HG03159 (cell line): ENCODE measurements at regions not wholly inside any gene's neighbourhood (a gene's known extent, or its start where the extent isn't known, plus 50 kb on each side); places are given as distances from the start of the nearest gene placed in this dataset.
"Not testable (repeated sequence)": the region's sequence is repeated elsewhere in the genome, so short reads cannot be mapped to it uniquely, and the experiment has no call there.

Experiments
- ATAC-seq: cut with Tn5 transposase; IDR thresholded peaks from one replicate; pipeline ENCODE4 v1.9.1; 2021; ENCODE audit warnings: mild to moderate bottlenecking, moderate library complexity; ENCODE audit not compliant: unreplicated experiment

DNA sequence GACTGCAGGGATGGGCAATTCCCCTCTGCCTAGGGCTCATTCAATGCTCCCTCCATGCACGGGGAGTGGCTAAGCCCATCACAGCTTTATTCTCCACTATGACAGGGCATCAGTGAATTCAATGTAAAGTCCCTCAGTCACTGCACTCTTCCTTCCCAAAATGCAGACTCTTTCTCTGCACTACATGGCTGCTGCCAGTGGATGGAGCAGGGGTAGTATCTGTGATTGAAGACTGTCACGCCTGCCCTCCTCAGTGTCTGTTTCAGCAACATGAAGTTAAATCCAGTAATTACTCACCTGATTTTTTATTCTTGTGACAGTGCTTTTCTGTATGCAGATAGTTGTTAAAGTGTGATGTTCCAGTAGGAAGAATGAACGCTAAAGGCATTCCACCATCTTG is 1323.2 kb downstream of the AMY1C start:
- no peak for ATAC-seq

DNA sequence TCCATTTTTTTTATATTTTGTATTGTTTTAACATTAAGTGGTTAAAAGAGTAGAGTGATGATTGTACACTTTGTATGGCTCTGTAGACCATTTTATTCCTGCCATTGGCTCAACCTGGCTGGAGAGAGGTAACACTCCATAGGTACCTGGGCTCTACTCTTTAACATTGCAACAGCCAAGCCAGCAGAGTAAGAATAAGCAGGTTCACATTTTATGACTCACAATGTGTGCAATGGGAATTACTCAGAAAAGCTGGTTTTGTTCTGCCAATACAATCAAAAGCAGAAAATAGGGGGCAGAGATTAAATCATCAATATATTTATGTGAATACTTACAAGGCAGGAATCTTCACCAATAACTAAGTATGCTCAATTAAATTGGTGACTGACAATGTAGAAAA is 1324.0 kb downstream of the AMY1C start:
- no peak for ATAC-seq

DNA sequence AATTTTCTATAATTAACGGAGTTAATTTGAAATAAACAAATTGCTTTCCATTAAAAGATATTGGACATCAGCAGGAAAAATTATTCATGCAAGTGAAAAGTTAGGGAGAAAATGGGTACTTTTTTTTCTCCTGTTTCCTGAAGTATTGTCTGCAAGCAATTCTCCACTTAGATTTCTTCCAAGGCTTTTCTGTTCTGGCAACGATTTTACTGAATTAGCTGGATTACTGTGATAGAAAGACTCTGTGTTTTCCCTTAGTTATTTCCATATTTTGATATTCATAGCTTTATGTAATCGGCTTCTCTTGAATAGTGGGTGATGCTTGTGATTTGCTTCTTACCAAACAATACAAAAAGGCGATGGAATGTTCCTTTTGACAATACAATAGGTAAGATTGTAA is 1333.9 kb downstream of the AMY1C start:
- ATAC-seq = no peak

DNA sequence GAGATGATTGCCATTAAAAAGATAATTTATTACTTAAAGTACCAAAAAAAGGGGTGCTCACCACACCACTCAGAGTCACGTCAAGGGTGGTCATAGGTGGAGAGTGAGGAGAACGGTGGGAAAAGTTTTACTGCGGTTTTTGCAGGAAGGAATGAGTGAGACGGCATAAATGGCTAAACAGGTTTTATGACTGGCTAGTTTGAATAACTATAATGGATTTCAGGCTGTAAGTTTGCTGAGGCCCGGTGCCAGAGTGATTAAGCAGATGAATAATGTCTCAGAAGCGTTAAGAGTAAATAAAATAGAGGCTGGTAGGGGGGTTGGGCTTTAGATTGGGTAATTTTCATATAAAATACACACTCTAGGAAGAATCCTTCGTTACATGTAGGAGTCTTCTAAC is 1337.8 kb downstream of the AMY1C start:
- no peak for ATAC-seq

DNA sequence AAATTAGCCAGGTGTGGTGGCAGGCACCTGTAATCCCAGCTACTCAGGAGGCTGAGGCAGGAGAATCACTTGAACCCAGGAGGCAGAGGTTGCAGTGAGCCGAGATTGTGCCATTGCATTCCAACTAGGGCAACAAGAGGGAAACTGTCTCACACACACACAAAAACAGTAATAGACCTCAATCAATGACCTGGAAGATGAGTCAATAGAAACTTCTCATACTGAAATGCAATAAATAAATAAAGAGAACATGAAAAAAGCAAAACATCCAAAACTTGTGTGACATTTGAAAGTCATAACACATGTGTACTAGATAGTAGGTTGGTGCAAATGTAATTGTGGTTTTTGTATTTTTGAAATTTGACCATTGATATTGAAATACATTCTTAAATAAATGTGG is 1338.5 kb downstream of the AMY1C start:
- no peak for ATAC-seq

DNA sequence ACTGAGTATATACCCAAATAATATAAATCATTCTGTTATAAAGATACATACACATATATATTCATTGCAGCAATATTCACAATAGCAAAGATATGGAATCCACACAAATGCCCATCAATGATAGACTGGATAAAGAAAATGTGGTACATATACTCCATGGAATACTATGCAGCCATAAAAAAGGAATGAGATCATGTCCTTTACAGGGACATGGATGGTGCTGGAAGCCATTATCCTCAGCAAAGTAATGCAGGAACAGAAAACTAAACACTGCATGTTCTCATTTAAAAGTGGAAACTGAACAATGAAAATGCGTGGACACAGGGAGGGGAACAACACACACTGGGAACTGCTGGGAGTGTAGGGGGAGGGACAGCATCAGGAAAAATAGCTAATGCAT is 1344.2 kb downstream of the AMY1C start:
- not testable (repeated sequence) for ATAC-seq

DNA sequence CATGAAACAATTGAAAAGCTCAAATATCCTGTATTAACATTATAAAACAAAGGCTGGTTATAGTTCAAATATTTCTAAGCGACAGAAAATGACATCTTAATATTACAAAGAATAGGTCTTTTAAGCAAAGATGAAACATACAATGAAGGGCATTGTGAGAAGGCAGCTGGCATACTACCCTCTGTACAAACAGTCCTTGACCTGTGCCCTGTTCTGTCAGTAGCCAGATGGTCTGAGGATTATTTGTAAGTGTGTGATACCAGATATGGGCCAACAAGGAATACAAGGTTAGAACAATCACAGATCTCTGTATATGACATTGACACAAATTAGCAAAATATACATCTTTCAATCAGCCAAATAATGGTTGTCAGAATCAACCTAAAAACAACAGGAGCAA is 1350.4 kb downstream of the AMY1C start:
- ATAC-seq = no peak

DNA sequence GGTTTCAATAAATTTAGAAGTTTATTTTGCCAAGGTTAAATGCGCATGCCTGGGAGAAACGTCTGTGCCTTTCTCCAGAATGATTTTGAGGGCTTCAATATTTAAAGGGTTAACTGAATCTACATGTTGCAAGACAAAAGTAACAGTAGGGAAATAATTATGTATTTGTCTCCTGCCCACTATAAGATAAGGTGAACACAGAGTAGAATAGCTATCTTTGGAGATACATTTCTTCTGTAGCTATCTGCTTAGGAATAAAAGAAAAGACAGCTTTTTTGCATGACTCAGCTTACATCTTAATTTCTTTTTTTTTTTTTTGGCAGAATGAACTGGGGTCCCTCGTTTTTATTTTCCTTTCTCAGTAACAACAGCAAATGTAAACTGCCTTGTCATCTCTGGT is 1351.6 kb downstream of the AMY1C start:
- no peak for ATAC-seq

DNA sequence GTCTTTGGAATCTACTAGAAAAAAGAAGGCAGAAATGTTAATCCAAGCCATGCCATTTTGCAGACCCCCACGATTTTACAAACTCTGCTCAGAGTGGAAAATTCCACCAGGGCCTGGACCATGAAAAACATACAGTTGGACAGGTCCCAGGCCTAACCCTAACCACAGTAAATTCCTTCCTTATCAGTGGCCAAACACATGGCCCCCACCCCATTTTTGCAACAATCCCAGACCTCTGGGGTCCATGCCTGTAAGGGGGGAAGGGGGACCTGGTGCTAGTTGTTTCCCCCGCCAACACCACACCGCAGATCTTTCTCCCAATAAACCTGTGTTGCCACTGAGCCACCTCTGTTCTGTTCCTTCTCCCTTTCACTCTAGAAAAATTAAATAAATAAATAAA is 1352.7 kb downstream of the AMY1C start:
- ATAC-seq = no peak

DNA sequence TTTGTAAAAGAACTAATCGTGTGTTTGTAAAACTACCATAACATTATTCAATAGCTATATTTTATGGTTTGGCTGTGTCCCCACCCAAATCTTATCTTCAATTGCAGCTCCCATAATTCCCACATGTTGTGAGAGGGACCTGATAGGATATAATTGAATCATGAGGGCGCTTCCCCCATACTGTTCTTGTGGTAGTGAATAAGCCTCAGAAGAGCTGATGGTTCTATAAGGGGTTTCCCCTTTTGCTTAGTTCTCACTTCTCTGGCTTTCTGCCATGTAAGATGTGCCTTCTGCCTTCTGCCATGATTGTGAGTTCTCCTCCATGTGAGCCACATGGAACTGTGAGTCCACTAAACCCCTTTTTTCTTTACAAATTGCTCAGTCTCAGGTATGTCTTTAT is 1372.3 kb downstream of the AMY1C start:
- no peak for ATAC-seq

DNA sequence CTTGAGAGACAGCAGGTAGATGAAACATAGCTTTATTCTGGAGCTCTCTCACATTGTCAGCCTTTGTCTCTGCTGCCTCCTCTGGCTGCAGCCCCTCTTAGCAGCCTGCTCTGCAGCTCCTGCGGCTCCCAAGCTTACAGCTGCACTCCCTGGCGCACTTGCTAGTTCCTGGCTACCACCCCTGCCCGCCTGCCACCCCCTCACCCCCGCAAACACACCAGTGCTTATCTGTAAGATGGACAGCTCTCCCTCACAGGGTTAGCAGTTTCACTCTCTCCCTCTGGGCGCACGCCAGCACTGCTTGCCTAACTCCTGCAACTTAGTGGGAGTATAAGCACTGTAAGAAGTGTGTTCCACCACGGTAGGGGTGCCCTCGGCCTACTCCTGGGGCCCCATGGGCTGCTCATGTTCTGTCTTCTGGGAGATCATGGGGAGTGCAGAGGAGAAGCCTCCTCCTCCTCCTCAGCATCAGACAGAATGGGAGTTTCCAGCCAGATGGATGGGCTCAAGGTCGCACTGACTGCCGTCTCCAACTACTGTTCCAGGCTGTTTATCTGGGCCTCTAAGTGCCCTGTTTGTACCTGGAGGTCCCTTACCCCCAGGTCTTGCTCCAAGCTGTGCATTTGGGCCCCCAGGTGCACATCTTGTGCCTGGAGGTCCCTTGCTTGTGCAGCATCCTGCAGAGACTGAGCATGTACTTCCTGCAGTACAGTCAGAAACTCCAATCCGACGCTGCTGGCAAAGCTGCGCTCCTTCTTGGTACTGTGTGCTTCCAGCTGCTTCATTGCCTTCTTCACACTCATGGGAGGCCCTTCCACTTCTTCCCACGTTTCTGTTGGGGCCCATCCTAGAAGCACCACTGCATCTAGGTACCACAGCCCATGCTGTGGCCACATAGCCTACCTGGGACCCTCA is 1388.1 kb downstream of the AMY1C start:
- peak; percentile 64 for ATAC-seq

DNA sequence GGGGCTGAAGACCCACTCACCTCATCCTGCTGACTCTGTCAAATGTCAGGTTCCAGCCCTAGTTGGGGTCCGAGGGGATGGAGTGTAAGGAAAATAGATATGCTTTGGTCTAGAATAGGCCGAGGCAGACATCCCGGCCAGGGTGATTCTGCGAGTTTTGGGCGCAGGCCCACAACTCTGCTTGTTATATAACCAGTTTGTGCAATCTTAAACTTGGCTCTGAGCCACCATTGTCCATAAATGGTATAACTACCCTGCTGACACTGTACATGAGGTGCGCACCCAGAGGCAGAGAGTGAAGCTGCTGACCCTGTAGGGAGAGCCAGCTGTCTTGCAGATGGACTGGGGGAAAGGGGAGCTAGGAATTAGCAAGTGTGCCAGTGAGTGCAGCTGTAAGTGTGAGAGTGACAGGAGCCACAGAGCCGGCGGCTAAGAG is 1388.8 kb downstream of the AMY1C start:
- no peak for ATAC-seq

DNA sequence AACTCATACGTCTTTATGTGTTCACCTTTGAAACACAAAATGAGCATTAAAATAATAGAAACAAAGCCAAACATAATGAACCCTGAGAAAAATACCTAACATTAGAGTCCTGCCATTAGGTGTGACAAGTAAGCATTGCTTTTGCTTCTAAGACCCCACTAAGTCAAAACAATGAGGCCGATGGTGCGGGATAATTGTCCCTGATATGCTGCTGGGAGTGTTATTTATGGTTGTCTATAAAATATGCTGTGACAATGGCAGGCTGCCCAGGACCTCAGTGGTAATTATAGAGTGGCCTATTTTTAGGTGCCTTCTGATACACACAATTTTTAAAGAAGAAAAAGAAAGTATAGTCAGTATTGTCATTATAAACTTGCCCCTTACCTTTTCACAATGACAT is 1423.1 kb downstream of the AMY1C start:
- ATAC-seq = no peak

DNA sequence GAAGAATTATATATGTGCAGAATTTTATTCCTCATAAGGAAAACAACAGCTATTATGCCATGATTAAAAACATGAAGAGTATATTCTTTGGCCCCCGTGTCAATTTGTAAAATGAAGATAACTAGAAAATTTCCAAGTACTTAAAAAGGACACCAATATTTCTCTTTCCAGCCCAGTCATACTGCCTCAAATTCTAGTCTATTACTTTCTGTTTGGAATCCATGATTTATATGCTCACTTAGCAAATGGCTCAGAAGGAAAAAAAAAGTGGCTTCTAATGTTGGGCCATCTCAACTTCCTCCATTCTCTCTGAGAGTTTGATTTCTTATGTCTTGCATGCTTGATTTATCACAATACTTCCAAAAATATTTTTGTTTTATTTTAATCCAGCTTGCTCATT is 1431.1 kb downstream of the AMY1C start:
- no peak for ATAC-seq

DNA sequence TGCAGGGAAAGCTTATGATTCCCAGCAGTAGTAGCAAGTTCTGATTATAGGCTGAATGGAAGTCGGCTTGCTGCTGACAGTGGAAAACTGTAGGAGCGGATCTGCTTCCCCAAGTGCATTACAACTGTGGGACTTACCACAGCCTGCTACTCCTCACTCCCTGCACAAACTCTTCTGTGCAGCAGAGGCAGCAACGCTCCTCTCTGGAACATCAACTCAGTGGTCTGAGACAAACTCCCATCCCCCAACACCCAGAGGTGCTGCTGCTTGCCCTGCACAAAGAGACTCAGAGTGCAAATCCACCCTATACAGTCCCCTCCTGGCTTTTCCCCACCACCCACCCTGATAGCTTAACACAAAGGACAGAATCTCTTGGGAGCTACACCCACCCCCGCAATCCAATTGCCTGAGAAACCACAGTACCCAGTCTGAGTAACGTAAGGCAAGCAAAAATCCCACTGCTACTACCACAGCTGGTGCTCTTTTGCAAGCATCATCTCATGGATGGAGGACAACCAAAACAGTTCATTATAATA is 1455.2 kb downstream of the AMY1C start:
- no peak for ATAC-seq

DNA sequence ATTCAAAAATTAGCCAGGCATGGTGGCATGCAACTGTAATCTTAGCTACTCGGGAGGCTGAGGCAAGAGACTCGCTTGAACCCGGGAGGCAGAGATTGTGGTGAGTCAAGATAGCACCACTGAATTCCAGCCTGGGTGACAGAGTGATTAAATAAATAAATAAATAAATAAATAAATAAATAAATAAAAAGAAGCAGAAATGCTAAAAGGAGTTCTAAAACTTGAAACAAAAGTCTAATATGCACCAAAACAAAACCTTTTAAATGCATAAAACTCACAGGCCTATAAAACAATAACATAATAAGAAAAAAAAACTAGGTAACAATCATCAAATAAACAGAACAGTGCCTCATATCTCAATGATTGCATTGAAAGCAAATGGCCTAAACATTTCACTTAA is 1458.9 kb downstream of the AMY1C start:
- no peak for ATAC-seq

DNA sequence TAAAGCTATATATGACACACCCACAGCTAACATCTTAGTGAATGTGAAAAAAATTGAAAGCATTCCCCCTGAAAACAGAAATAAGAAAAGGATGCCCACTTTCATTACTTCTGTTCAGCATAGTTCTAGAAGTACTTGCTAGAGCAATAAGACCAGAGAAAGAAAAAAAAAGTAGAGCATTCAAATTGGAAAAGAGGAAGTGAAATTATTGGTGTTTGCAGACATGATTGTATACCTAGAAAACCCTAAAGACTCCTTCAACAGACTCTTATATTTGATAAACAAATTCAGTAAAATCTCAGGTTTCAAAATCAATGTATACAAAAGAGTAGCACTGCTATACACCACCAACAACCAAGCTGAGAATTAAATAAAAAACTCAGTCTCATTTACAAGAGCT is 1461.0 kb downstream of the AMY1C start:
- no peak for ATAC-seq

DNA sequence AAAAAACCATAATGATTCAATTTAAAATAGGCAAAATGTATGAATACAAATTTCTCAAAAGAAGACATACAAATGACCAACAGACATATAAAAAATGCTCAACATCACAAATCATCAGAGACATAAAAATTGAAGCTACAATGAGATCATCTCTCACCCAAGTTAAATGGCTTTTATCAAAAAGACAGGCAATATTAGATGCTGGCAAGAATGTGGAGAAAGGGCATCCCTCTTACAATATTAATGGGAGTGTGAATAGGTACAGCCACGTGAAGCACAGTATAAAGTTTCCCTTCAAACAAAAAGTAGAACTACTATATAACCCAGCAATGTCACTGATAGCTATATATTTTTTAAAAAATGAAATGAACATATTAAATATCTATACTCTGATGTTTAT is 1481.7 kb downstream of the AMY1C start:
- ATAC-seq = no peak

DNA sequence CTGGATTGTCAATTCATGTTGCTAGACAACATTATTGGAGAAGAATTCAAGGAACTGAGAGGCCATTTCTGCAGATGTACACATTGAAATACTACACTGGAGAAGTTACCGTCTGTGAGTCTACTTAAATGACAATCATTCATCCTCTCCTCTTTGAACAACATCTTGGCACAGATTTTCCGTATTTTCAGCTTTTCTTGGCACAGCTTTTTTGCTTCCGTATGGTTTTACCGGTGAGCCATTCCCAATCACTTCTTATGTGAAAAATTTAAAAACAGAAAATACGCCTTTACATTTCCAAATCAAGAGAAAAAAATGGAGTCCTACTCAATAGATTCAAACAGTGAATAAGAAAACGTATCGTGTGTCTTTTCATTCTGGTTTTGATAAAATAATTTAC is 1493.7 kb downstream of the AMY1C start:
- ATAC-seq = no peak

DNA sequence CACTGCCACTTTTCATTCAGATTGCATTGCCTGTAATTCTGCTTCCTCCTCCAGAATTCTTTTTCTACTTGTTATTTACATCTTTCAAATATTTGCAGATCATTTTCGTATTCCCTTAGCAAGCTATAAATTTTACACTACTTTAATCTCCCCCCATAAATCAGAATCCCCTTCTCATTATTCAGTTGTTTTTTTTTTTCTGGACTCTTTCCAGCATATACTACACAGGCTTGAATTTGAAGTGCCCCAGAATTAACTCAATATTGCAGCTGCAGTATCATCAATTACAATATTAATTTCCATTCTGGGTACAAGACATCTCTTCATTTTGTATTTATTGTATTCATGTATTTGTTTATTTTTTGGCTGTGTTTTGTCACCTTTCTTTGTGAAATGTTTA is 1494.3 kb downstream of the AMY1C start:
- ATAC-seq = no peak

DNA sequence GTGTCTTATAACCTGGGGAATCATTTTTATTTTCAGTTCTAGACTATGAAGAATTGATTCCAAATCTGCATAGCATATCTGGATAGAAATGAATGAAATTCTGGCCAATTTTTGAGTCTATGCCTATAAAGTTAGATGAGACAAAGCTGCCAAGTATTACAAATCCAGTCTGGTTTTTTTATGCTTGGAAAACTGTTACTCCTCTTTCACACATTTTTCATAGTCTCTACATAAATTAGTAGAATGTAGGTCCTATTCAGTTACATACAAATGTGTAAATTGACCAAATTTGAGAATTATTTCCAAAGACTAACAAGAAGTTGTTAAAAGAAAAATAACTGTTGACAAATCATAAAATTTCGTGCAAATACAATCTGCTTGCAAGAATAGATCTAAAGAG is 1505.2 kb downstream of the AMY1C start:
- ATAC-seq = no peak

DNA sequence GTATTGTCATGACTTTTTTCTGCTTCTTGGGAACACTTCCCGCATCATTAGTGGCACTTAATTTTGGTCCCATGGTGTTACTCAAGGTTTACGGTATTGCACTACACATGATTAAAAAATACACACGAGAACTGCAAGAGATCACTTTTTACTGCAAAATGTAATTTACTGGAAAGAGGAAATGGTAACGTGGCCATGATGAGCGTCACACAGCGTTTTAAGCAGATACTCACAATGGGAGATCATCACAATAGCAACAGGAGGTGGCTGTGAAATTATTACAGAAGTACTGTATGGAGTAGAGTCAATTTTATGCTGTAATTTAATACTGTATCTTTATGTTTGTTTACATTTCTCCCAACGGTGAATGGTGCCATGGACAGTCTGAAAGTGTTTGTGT is 1510.3 kb downstream of the AMY1C start:
- ATAC-seq = no peak

DNA sequence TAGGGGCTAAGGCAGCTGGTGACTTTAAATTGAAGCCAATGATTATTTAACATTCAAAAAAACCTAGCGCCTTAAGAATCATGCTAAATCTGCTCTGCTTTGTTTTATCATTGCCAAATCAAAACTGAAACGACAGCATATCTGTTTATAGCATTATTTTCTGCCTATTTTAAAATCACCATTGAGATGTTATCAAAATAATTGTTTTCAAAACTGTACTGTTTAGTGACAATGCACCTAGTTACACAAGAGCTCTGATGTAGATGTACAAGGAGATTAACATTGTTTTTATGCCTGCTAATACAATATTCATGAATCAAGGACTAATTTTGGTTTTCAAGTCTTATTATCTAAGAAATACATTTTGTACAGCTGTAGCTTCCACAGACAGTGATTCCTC is 1521.3 kb downstream of the AMY1C start:
- no peak for ATAC-seq
